Ovary (tissue), 3 donors: ENCODE measurements at regions not wholly inside any gene's neighbourhood (a gene's known extent, or its start where the extent isn't known, plus 50 kb on each side); places are given as distances from the start of the nearest gene placed in this dataset.

ENCODE experiments used
- POLR2A ChIP-seq: fragments of 450-650 bp; IDR thresholded peaks from one replicate; pipeline ENCODE4 v1.6.1; 2017; ENCODE audit warnings: antibody characterized with exemption, mild to moderate bottlenecking, moderate library complexity
- TF ChIP-seq, protein P1 (sequence below), 3 donors: fragments of 450-650 bp in 2 of 3; fragments of 200-600 bp in 1 of 3; IDR thresholded peaks; one replicate each; pipeline versions ENCODE4 v1.5.1 to v1.8.0; 2016 to 2022; ENCODE audit warnings: antibody characterized with exemption in 3 of 3, mild to moderate bottlenecking in 1 of 3
- donor health status: DM: no; HTN: no; CAD: no.

GRCh38 chr10:62691336-62691735 is 113.2 kb upstream of the ADO start:
- TF ChIP-seq, protein P1, sequence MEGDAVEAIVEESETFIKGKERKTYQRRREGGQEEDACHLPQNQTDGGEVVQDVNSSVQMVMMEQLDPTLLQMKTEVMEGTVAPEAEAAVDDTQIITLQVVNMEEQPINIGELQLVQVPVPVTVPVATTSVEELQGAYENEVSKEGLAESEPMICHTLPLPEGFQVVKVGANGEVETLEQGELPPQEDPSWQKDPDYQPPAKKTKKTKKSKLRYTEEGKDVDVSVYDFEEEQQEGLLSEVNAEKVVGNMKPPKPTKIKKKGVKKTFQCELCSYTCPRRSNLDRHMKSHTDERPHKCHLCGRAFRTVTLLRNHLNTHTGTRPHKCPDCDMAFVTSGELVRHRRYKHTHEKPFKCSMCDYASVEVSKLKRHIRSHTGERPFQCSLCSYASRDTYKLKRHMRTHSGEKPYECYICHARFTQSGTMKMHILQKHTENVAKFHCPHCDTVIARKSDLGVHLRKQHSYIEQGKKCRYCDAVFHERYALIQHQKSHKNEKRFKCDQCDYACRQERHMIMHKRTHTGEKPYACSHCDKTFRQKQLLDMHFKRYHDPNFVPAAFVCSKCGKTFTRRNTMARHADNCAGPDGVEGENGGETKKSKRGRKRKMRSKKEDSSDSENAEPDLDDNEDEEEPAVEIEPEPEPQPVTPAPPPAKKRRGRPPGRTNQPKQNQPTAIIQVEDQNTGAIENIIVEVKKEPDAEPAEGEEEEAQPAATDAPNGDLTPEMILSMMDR (IDR thresholded peaks at IDR 0.05) = no peak
- no peak for TF ChIP-seq POLR2A
